Progenitor cell of endocrine pancreas (in vitro differentiated cells): ENCODE measurements at regions not wholly inside any gene's neighbourhood (a gene's known extent, or its start where the extent isn't known, plus 50 kb on each side); places are given as distances from the start of the nearest gene placed in this dataset.

Source experiments
- DNase-seq: peaks from one replicate; pipeline ENCODE4 v3.0.0; 2021; ENCODE audit warnings: low spot score; ENCODE audit not compliant: unreplicated experiment
- H3K27ac Mint-ChIP-seq: 2 replicates; pipeline ENCODE4 v1.8.0; 2021; ENCODE audit warnings: mild to moderate bottlenecking, moderate library complexity, mixed read lengths
- H3K27me3 Mint-ChIP-seq: 2 replicates; pipeline ENCODE4 v1.8.0; 2021; ENCODE audit warnings: mixed read lengths
- H3K36me3 Mint-ChIP-seq: 2 replicates; pipeline ENCODE4 v1.8.0; 2022; ENCODE audit warnings: mixed read lengths; ENCODE audit not compliant: insufficient read depth
- H3K4me1 Mint-ChIP-seq: 2 replicates; pipeline ENCODE4 v1.8.0; 2021; ENCODE audit warnings: low read depth, mixed read lengths
- H3K4me3 Mint-ChIP-seq: 2 replicates; pipeline ENCODE4 v1.8.0; 2021; ENCODE audit warnings: low read depth, mild to moderate bottlenecking, moderate library complexity, mixed read lengths
- H3K9me3 Mint-ChIP-seq: 2 replicates; pipeline ENCODE4 v1.8.0; 2021; ENCODE audit warnings: low read depth, mixed read lengths
- CTCF ChIP-seq: fragments of 200-600 bp; sonication (generic); IDR thresholded peaks from one replicate; pipeline ENCODE4 v1.5.0; 2021; ENCODE audit warnings: antibody characterized with exemption, mild to moderate bottlenecking; ENCODE audit not compliant: unreplicated experiment

- peaks cover 4% of the 10 kb centered on the region for H3K9me3 Mint-ChIP-seq
- no peaks in the 10 kb centered on the region for H3K36me3 Mint-ChIP-seq
- H3K27ac Mint-ChIP-seq, result no peak overlapping the region
Measured at GRCh38 chr3:148333091-148333490, 364.6 kb upstream of the AGTR1 start.

DNA sequence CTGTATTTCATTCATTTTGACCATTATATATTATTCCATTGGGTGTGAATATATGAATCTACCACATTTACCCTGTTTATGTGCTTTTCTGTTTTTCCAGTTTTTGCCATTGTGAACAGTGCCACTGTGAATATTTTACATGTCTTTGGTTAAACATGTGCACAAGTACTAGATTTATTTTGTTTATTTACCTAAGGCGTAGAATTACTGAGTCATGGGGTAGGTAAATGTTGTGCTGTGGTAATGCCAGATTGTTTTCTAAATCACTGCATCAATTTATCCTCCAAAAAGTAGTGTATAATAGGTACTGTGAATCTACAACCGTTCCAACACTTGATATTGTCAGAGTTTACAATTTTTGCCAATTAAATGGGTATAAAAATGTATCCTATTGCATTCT, 362.1 kb upstream of the AGTR1 start:
- H3K27me3 Mint-ChIP-seq, result no peaks in the 10 kb centered on the region
- H3K9me3 Mint-ChIP-seq, result peaks cover 6% of the 10 kb centered on the region
- DNase-seq, result no peak

More at GRCh38 chr3:148333091-148333490, 364.6 kb upstream of the AGTR1 start:
- no peak for TF ChIP-seq CTCF
- Mint-ChIP-seq H3K4me3 (no peak overlapping the region), H3K27me3 (no peaks in the 10 kb centered on the region), H3K4me1 (peaks cover 20% of the 10 kb centered on the region)
- DNase-seq, result no peak

DNA sequence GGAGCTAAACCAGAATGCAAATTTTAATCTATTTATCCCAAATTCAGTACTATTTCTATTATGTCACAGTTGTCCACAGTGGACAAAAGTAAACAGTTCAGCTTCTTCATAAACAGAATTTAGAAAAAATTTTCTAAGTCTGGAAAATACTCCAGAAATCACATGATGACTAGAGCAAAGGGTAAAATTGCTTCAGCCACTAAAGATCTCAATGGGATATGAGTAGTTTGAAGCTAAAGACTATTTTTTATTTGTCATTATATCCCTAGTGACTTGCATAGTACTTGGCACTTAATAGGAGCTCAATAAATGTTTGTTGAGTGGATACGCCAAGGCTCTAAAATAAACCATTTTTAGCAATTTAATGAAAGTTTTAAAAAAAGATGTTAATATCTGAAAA, 354.3 kb upstream of the AGTR1 start:
- peaks cover 6% of the 10 kb centered on the region for H3K9me3 Mint-ChIP-seq
- no peaks in the 10 kb centered on the region for H3K36me3 Mint-ChIP-seq
- TF ChIP-seq CTCF, result no peak
- no peak overlapping the region for H3K27ac Mint-ChIP-seq
- no peaks in the 10 kb centered on the region for H3K27me3 Mint-ChIP-seq
- no peak overlapping the region for H3K4me3 Mint-ChIP-seq
- no peak for DNase-seq
- H3K4me1 Mint-ChIP-seq, result no peaks in the 10 kb centered on the region

More for the DNA sequence above, 362.1 kb upstream of the AGTR1 start:
- peaks cover 16% of the 10 kb centered on the region for H3K4me1 Mint-ChIP-seq
- H3K4me3 Mint-ChIP-seq, result no peak overlapping the region
- H3K36me3 Mint-ChIP-seq, result no peaks in the 10 kb centered on the region
- no peak for TF ChIP-seq CTCF
- no peak overlapping the region for H3K27ac Mint-ChIP-seq

DNA sequence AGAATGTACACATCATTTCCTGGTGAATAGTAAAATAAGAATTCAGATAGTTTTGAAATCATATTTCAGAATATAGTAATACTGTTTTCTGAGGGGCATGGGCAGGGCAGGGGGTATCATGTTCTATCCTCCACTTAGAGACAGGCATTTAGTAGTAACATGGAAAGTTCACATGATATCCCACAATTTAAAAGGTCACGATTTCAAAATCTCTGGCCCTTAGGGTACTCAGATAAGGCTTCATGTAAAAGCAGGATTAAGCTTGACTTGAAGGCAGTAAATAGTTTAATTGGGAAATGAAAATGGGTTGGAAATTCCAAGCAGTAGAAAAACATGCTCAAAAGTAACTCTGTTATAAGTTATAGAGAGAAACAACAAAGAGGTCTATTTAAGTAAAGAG, 353.2 kb upstream of the AGTR1 start:
- no peak for TF ChIP-seq CTCF
- no peaks in the 10 kb centered on the region for H3K36me3 Mint-ChIP-seq
- no peaks in the 10 kb centered on the region for H3K27me3 Mint-ChIP-seq
- no peak for DNase-seq
- no peak overlapping the region for H3K27ac Mint-ChIP-seq
- H3K9me3 Mint-ChIP-seq, result peaks cover 4% of the 10 kb centered on the region
- H3K4me1 Mint-ChIP-seq, result no peaks in the 10 kb centered on the region
- H3K4me3 Mint-ChIP-seq, result no peak overlapping the region

- Mint-ChIP-seq H3K4me1 (no peaks in the 10 kb centered on the region), H3K27me3 (no peaks in the 10 kb centered on the region), H3K36me3 (no peaks in the 10 kb centered on the region), H3K4me3 (no peak overlapping the region), H3K9me3 (peaks cover 4% of the 10 kb centered on the region), H3K27ac (no peak overlapping the region)
- no peak for DNase-seq
- no peak for TF ChIP-seq CTCF
Measured at GRCh38 chr3:148360051-148360450, 337.7 kb upstream of the AGTR1 start.
